Stomach (tissue), 8 donors: ENCODE measurements at regions not wholly inside any gene's neighbourhood (a gene's known extent, or its start where the extent isn't known, plus 50 kb on each side); places are given as distances from the start of the nearest gene placed in this dataset.
"Not testable (repeated sequence)": the region's sequence is repeated elsewhere in the genome, so short reads cannot be mapped to it uniquely, and the experiment has no call there.

Experiments used
- DNase-seq, 2 donors: peaks; one replicate each; pipeline versions ENCODE4 v3.0.0 to v3.0.0-alpha.2; 2013 to 2019
- H3K27ac ChIP-seq, 5 donors: fragments of 200-600 bp in 4 of 5; sonication (generic) in 4 of 5; one replicate each; pipeline ENCODE4 v1.5.1; 2013 to 2019; ENCODE audit warnings: mild to moderate bottlenecking in 1 of 5, moderate library complexity in 1 of 5
- H3K27me3 ChIP-seq, 3 donors: fragments of 200-600 bp; sonication (generic); one replicate each; pipeline ENCODE4 v1.5.1; 2017 to 2019; ENCODE audit warnings: mixed run types in 1 of 3
- H3K36me3 ChIP-seq, 4 donors: fragments of 200-600 bp; sonication (generic); 1 replicate in 3 of 4; 2 replicates in 1 of 4; pipeline ENCODE4 v1.5.1; 2016 to 2019
- H3K4me1 ChIP-seq, 4 donors: fragments of 200-600 bp; sonication (generic); one replicate each; pipeline ENCODE4 v1.5.1; 2016 to 2019
- H3K4me3 ChIP-seq, 4 donors: fragments of 200-600 bp; sonication (generic) in 3 of 4; one replicate each; pipeline ENCODE4 v1.5.1; 2016 to 2019; ENCODE audit warnings: mild to moderate bottlenecking in 1 of 4
- H3K9me3 ChIP-seq, 4 donors: fragments of 200-600 bp; sonication (generic); one replicate each; pipeline ENCODE4 v1.5.1; 2016 to 2019
- EP300 ChIP-seq: sonication (generic); formaldehyde crosslinking; IDR thresholded peaks from one replicate; pipeline ENCODE4 v1.6.1; 2017; ENCODE audit warnings: antibody characterized with exemption
- POLR2A ChIP-seq, 4 donors: fragments of 450-650 bp; IDR thresholded peaks; one replicate each; pipeline ENCODE4 v1.6.1; 2016; ENCODE audit warnings: antibody characterized with exemption in 4 of 4, control low read depth in 2 of 4, mild to moderate bottlenecking in 1 of 4, moderate library complexity in 1 of 4
- POLR2AphosphoS5 ChIP-seq, 3 donors: sonication (generic); formaldehyde crosslinking; IDR thresholded peaks; one replicate each; pipeline ENCODE4 v1.6.1; 2016; ENCODE audit warnings: antibody characterized with exemption in 3 of 3
- WGBS, 5 donors: extraction: QIAGEN DNeasy Blood & Tissue Kit in 3 of 5; methylation state at CpG; one replicate each; pipeline versions ENCODE4 v1.1.5 to v1.1.7; 2013 to 2018; 5-methylcytosine and 5-hydroxymethylcytosine counted together
- intact Hi-C: fragments of 100-400 bp; cut with DNase I; formaldehyde crosslinking; loops from one replicate; pipeline ENCODE4 v1.15.1; 2023; ENCODE audit warnings: low total_unique reads
- TF ChIP-seq, protein P1 (sequence below), 7 experiments: fragments of 450-650 bp in 4 of 7; fragments of 200-600 bp in 3 of 7; sonication (generic) in 3 of 7; IDR thresholded peaks; one replicate each; pipeline ENCODE4 v1.5.1; 2016 to 2019; ENCODE audit warnings: antibody characterized with exemption in 7 of 7, control low read depth in 2 of 7, mild to moderate bottlenecking in 1 of 7
- donor health status: healthy with polysubstance abuse.
- donor health status: Bipolar disorder and iron deficiency.
- donor health status: healthy.

DNA sequence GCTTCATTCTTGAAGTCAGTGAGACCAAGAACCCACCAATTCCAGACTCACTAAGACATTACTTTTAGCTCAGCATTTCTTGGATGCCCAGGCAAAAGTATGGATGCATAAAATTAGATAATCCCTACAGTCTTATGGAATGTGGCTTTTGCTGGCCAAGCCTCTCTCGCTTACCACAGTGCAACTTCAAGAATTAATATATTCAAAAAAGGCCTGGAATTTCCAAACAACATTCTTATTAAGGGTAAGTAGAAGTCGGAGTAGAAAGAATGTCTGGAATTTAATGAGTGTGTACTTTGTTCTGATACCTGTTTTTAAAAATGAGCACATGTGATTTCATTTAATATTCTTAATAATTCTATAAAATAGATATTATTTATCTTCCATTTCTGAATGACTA is 302.4 kb upstream of the TMTC4 start:
- 63 to 84% (median 80%) methylated on average over 2 of the region's 2 CpGs for WGBS, 5 donors
- Histone ChIP-seq H3K4me1 (no peaks in the 10 kb centered on the region), H3K27ac (no peak overlapping the region), H3K27me3 (peaks cover 0 to 4% (median 0%) of the 10 kb centered on the region in 3 donors), H3K36me3 (no peaks in the 10 kb centered on the region), H3K9me3 (peaks cover 0 to 2% (median 0%) of the 10 kb centered on the region in 4 donors), H3K4me3 (no peak overlapping the region)
- intact Hi-C loops, result no loop called here
- DNase-seq, result no peak
- TF ChIP-seq, protein P1, sequence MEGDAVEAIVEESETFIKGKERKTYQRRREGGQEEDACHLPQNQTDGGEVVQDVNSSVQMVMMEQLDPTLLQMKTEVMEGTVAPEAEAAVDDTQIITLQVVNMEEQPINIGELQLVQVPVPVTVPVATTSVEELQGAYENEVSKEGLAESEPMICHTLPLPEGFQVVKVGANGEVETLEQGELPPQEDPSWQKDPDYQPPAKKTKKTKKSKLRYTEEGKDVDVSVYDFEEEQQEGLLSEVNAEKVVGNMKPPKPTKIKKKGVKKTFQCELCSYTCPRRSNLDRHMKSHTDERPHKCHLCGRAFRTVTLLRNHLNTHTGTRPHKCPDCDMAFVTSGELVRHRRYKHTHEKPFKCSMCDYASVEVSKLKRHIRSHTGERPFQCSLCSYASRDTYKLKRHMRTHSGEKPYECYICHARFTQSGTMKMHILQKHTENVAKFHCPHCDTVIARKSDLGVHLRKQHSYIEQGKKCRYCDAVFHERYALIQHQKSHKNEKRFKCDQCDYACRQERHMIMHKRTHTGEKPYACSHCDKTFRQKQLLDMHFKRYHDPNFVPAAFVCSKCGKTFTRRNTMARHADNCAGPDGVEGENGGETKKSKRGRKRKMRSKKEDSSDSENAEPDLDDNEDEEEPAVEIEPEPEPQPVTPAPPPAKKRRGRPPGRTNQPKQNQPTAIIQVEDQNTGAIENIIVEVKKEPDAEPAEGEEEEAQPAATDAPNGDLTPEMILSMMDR (IDR thresholded peaks at IDR 0.05), result no peak
- TF ChIP-seq EP300, result no peak
- TF ChIP-seq POLR2AphosphoS5 (IDR thresholded peaks at IDR 0.05), result no peak
- no peak for TF ChIP-seq POLR2A (IDR thresholded peaks at IDR 0.05)

DNA sequence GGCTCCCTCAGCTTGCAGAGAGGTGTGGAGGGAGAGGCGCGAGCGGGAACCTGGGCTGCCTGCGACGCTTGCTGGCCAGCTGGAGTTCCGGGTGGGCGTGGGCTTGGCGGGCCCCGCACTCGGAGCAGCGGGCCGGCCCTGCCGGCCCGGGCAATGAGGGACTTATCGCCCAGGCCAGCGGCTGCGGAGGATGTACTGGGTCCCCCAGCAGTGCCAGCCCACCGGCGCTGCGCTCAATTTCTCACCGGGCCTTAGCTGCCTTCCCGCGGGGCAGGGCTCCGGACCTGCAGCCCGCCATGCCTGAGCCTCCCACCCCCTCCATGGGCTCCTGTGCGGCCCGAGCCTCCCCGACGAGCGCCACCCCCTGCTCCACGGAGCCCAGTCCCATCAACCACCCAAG is 301.1 kb upstream of the TMTC4 start:
- H3K4me3 ChIP-seq, H3K27ac ChIP-seq, H3K4me1 ChIP-seq, H3K36me3 ChIP-seq, intact Hi-C loops, H3K9me3 ChIP-seq, H3K27me3 ChIP-seq, DNase-seq: not testable (repeated sequence)
- WGBS, 5 donors, result 69 to 89% (median 85%) methylated on average over 9 to 31 of the region's 31 CpGs; no CpG with 5 or more reads in 1 of the 5 donors

DNA sequence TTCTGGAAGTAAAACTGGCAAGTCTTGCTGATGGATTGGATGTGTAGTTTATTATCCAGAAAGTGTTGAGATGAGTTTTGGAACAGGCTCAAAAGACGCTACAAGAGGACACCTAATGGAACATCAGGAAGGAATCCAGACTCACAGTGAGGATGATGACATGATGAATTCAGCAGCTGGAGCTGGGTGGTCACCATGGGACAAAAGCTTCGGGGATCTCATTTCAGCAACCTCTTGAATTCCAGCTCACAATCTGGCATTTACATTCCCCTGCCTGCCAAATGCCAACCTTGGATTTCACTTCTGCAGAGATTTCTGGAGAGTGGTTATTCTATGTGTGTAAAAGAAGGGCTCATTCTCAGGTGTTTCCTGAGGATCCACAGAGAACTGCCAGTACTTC is 288.0 kb upstream of the TMTC4 start:
- 50 to 69% (median 63%) methylated on average over 2 of the region's 2 CpGs for WGBS, 5 donors
- Histone ChIP-seq H3K27ac (no peak overlapping the region), H3K9me3 (no peaks in the 10 kb centered on the region), H3K4me3 (no peak overlapping the region), H3K4me1 (no peaks in the 10 kb centered on the region), H3K27me3 (no peaks in the 10 kb centered on the region), H3K36me3 (no peaks in the 10 kb centered on the region)
- intact Hi-C loops, result no loop called here
- no peak for DNase-seq
- TF ChIP-seq POLR2AphosphoS5 (IDR thresholded peaks at IDR 0.05) (no peak), EP300 (no peak), POLR2A (IDR thresholded peaks at IDR 0.05) (no peak)
- TF ChIP-seq, protein P1 (IDR thresholded peaks at IDR 0.05), result no peak

DNA sequence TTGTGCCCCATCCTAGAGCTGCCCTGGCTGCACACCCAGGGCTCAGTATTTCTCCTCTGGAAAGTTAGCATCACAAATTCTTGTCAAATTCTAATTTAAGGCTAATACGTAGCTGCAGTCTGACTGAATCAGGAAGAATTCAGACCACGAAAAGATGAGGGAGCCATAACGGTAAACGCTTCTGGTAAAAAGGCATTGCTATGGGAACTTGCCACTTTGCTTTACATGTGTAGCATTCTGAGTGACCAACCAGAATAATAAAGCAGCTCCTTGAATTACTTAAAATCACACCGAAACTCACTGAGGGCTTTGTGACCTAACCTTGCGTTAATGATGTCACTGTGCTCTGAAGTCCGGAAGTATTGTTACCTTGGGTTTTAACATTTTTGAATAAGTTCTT is 286.6 kb upstream of the TMTC4 start:
- WGBS, 5 donors, result 88 to 97% (median 91%) methylated on average over 7 of the region's 7 CpGs
- TF ChIP-seq POLR2A (IDR thresholded peaks at IDR 0.05) (no peak), EP300 (no peak), POLR2AphosphoS5 (IDR thresholded peaks at IDR 0.05) (no peak)
- TF ChIP-seq, protein P1 (IDR thresholded peaks at IDR 0.05), result no peak

DNA sequence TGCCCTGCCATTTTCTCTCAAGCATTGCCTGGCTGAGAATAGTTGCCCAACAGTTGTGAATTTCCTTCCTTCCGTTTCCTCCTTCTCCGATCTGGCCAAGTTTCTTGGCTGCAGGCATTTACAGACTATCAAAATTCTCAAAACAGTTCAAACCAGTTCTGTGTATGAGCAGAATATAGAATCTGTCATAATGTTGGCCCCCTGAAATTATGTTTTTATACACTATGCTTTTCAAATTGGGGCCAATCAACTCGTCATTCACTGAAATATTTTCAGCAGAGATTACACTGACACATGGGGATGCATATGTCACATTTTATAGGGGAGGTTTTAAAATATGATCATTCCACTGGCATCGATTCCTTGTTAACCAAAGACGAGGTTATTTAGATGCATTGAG is 284.2 kb upstream of the TMTC4 start:
- H3K27me3 ChIP-seq, result no peaks in the 10 kb centered on the region
- TF ChIP-seq EP300, result no peak
- no peak for TF ChIP-seq POLR2A (IDR thresholded peaks at IDR 0.05)
- TF ChIP-seq, protein P1 (IDR thresholded peaks at IDR 0.05), result no peak
- TF ChIP-seq POLR2AphosphoS5 (IDR thresholded peaks at IDR 0.05), result no peak
- 70 to 83% (median 75%) methylated on average over 5 of the region's 5 CpGs for WGBS, 5 donors
- H3K9me3 ChIP-seq, result no peaks in the 10 kb centered on the region
- no peaks in the 10 kb centered on the region for H3K4me1 ChIP-seq
- H3K4me3 ChIP-seq, result no peak overlapping the region
- DNase-seq, result no peak
- intact Hi-C loops, result no loop called here
- no peaks in the 10 kb centered on the region for H3K36me3 ChIP-seq
- H3K27ac ChIP-seq, result no peak overlapping the region

More for the DNA sequence above, 286.6 kb upstream of the TMTC4 start:
- Histone ChIP-seq H3K9me3 (no peaks in the 10 kb centered on the region), H3K27me3 (no peaks in the 10 kb centered on the region), H3K27ac (no peak overlapping the region), H3K4me1 (no peaks in the 10 kb centered on the region), H3K36me3 (no peaks in the 10 kb centered on the region), H3K4me3 (no peak overlapping the region)
- no peak for DNase-seq
- intact Hi-C loops, result no loop called here
